K562 (cell line): ENCODE measurements at regions not wholly inside any gene's neighbourhood (a gene's known extent, or its start where the extent isn't known, plus 50 kb on each side); places are given as distances from the start of the nearest gene placed in this dataset.

ENCODE experiments used
- PHF21A ChIP-seq: fragments of 450-650 bp; IDR thresholded peaks from 2 replicates; pipeline ENCODE4 v1.6.1; 2017; ENCODE audit warnings: low read depth, borderline replicate concordance
- SIX5 ChIP-seq, 2 experiments: IDR thresholded peaks; 2 replicates each; pipeline ENCODE4 v1.6.1; 2011; ENCODE audit warnings: low read length in 2 of 2, borderline replicate concordance in 1 of 2, low read depth in 1 of 2, mild to moderate bottlenecking in 1 of 2, moderate library complexity in 1 of 2; ENCODE audit not compliant: insufficient read depth in 1 of 2
- YY1 ChIP-seq, 3 experiments: IDR thresholded peaks; 2 replicates each; pipeline ENCODE4 v1.6.1; 2011; ENCODE audit warnings: low read length in 2 of 3, mild to moderate bottlenecking in 2 of 3, moderate library complexity in 2 of 3, borderline replicate concordance in 1 of 3, control low read depth in 1 of 3, low read depth in 1 of 3; ENCODE audit not compliant: insufficient read depth in 3 of 3, insufficient replicate concordance in 2 of 3, control insufficient read depth in 1 of 3, insufficient read length in 1 of 3; ENCODE audit errors: extremely low read depth in 1 of 3
- ZFP30 ChIP-seq: fragments of 250-450 bp; sonication (Bioruptor Pico); IDR thresholded peaks from 2 replicates; pipeline ENCODE4 v1.8.0; 2022; ENCODE audit warnings: moderate library complexity, mild to moderate bottlenecking, inconsistent platforms, borderline replicate concordance

- TF ChIP-seq ZFP30 (CRISPR knock-in tag) (no peak), PHF21A (no peak), YY1 (IDR thresholded peaks at IDR 0.05; ENCODE audit: borderline replicate concordance in 1 of 3, control insufficient read depth in 1 of 3, extremely low read depth in 1 of 3, insufficient read depth in 3 of 3, insufficient read length in 1 of 3, insufficient replicate concordance in 2 of 3, low read depth in 1 of 3, low read length in 2 of 3) (no peak), SIX5 (IDR thresholded peaks at IDR 0.05; ENCODE audit: borderline replicate concordance in 1 of 2, insufficient read depth in 1 of 2, low read depth in 1 of 2, low read length in 2 of 2) (no peak)
These were observed 157.0 kb upstream of the ADO start for GRCh38 chr10:62647375-62648092.
